Body of pancreas (tissue), 4 donors: ENCODE measurements at regions not wholly inside any gene's neighbourhood (a gene's known extent, or its start where the extent isn't known, plus 50 kb on each side); places are given as distances from the start of the nearest gene placed in this dataset.

Experiments used
- CTCF ChIP-seq, 7 experiments: fragments of 450-650 bp in 4 of 7; fragments of 200-600 bp in 3 of 7; sonication (generic) in 3 of 7; IDR thresholded peaks; one replicate each; pipeline ENCODE4 v1.5.1; 2016 to 2019; ENCODE audit warnings: antibody characterized with exemption in 7 of 7
- POLR2A ChIP-seq, 3 donors: fragments of 450-650 bp; IDR thresholded peaks; one replicate each; pipeline ENCODE4 v1.6.1; 2016; ENCODE audit warnings: antibody characterized with exemption in 3 of 3, mild to moderate bottlenecking in 2 of 3

- TF ChIP-seq POLR2A (IDR thresholded peaks at IDR 0.05) (no peak), CTCF (IDR thresholded peaks at IDR 0.05) (no peak)
Observed at GRCh38 chr10:43728425-43728824, 79.7 kb upstream of the ZNF32 start.
